SK-N-SH treated with all-trans-retinoic acid at 6 μM for 48 hours (cell line): ENCODE measurements at regions not wholly inside any gene's neighbourhood (a gene's known extent, or its start where the extent isn't known, plus 50 kb on each side); places are given as distances from the start of the nearest gene placed in this dataset.
A peak's percentile ranks its signal among the peaks of the same experiment; 100 is the strongest.

Experiments
- ATAC-seq: fragments of 200-7000 bp; cut with Tn5 transposase; 3 replicates; pipeline ENCODE4 v1.9.1; 2020; ENCODE audit warnings: mild to moderate bottlenecking, moderate library complexity
- BACH2 ChIP-seq: fragments of 250-450 bp; sonication (Bioruptor Pico); IDR thresholded peaks from 2 replicates; pipeline ENCODE4 v1.9.0; 2021; ENCODE audit warnings: mild to moderate bottlenecking, borderline replicate concordance
- CREB5 ChIP-seq: fragments of 250-450 bp; sonication (Bioruptor Pico); IDR thresholded peaks from 2 replicates; pipeline ENCODE4 v1.5.1; 2020; ENCODE audit warnings: low read depth, mild to moderate bottlenecking, moderate library complexity
- CSRNP3 ChIP-seq: fragments of 250-450 bp; sonication (Bioruptor Pico); IDR thresholded peaks from 2 replicates; pipeline ENCODE4 v1.5.1; 2021; ENCODE audit warnings: mild to moderate bottlenecking, moderate library complexity
- ESRRG ChIP-seq: fragments of 250-450 bp; sonication (Bioruptor Pico); IDR thresholded peaks from 2 replicates; pipeline ENCODE4 v1.6.1; 2021; ENCODE audit warnings: mild to moderate bottlenecking
- PATZ1 ChIP-seq: fragments of 250-450 bp; sonication (Bioruptor Pico); IDR thresholded peaks from 2 replicates; pipeline ENCODE4 v1.8.0; 2020; ENCODE audit warnings: mild to moderate bottlenecking, moderate library complexity, borderline replicate concordance
- POU6F1 ChIP-seq: fragments of 250-450 bp; sonication (Bioruptor Pico); IDR thresholded peaks from 2 replicates; pipeline ENCODE4 v1.8.0; 2021; ENCODE audit warnings: low read depth, mild to moderate bottlenecking, moderate library complexity, borderline replicate concordance
- TCF4 ChIP-seq: fragments of 250-450 bp; sonication (Bioruptor Pico); IDR thresholded peaks from 2 replicates; pipeline ENCODE4 v1.8.0; 2021; ENCODE audit warnings: mild to moderate bottlenecking, moderate library complexity, borderline replicate concordance
- TOX ChIP-seq: fragments of 250-450 bp; sonication (Bioruptor Pico); IDR thresholded peaks from 2 replicates; pipeline ENCODE4 v1.8.0; 2021; ENCODE audit warnings: mild to moderate bottlenecking, moderate library complexity, borderline replicate concordance
- TSHZ2 ChIP-seq: fragments of 250-450 bp; sonication (Bioruptor Pico); IDR thresholded peaks from 2 replicates; pipeline ENCODE4 v1.5.0; 2020; ENCODE audit warnings: mild to moderate bottlenecking, moderate library complexity
- ZFP3 ChIP-seq: fragments of 250-450 bp; sonication (Bioruptor Pico); IDR thresholded peaks from 2 replicates; pipeline ENCODE4 v1.5.0; 2020; ENCODE audit warnings: mild to moderate bottlenecking, moderate library complexity
- ZFP30 ChIP-seq: fragments of 450-650 bp; formaldehyde crosslinking; IDR thresholded peaks from 2 replicates; pipeline ENCODE4 v1.5.0; 2022; ENCODE audit warnings: mild to moderate bottlenecking, moderate library complexity
- ZNF565 ChIP-seq: fragments of 450-650 bp; formaldehyde crosslinking; conservative IDR thresholded peaks from 2 replicates; pipeline ENCODE4 v1.5.0; 2020; ENCODE audit warnings: low read depth, mild to moderate bottlenecking, moderate library complexity
- ZNF70 ChIP-seq: fragments of 450-650 bp; formaldehyde crosslinking; IDR thresholded peaks from 2 replicates; pipeline ENCODE4 v1.5.0; 2020; ENCODE audit warnings: mild to moderate bottlenecking, moderate library complexity
- ZNF8 ChIP-seq: fragments of 450-650 bp; formaldehyde crosslinking; IDR thresholded peaks from 2 replicates; pipeline ENCODE4 v1.5.0; 2020; ENCODE audit warnings: mild to moderate bottlenecking, moderate library complexity

GRCh38 chr17:79249929-79250521 is 175.4 kb downstream of the ENGASE start (continued):
- no peak for TF ChIP-seq TSHZ2 (CRISPR knock-in tag)
- no peak for TF ChIP-seq BACH2 (CRISPR knock-in tag)

GRCh38 chr17:79248843-79249493 is 174.3 kb downstream of the ENGASE start:
- TF ChIP-seq ESRRG (CRISPR knock-in tag): no peak
- no peak for TF ChIP-seq CREB5
- TF ChIP-seq ZFP30: no peak
- no peak for TF ChIP-seq CSRNP3 (CRISPR knock-in tag)
- no peak for TF ChIP-seq TOX (CRISPR knock-in tag)
- no peak for TF ChIP-seq BACH2 (CRISPR knock-in tag)
- no peak for TF ChIP-seq TSHZ2 (CRISPR knock-in tag)
- TF ChIP-seq ZFP3 (CRISPR knock-in tag): no peak
- TF ChIP-seq PATZ1: no peak
- no peak for TF ChIP-seq ZNF565 (CRISPR knock-in tag)
- TF ChIP-seq POU6F1 (CRISPR knock-in tag): no peak
- no peak for TF ChIP-seq ZNF8 (CRISPR knock-in tag)
- TF ChIP-seq ZNF70: no peak

GRCh38 chr17:79246225-79247190 is 171.9 kb downstream of the ENGASE start:
- TF ChIP-seq TCF4 (CRISPR knock-in tag) (peak; percentile 45; the same call in 1 of the 2 replicates), ZFP3 (CRISPR knock-in tag) (no peak)
- TF ChIP-seq, all 23 proteins: peak for 1
- ATAC-seq: no peak

More at GRCh38 chr17:79248843-79249493, 174.3 kb downstream of the ENGASE start:
- no peak for ATAC-seq
